GM06990 (cell line): ENCODE measurements at regions not wholly inside any gene's neighbourhood (a gene's known extent, or its start where the extent isn't known, plus 50 kb on each side); places are given as distances from the start of the nearest gene placed in this dataset.

Source experiments
- DNase-seq: peaks from one replicate; pipeline ENCODE4 v3.0.0-alpha.2; 2011; ENCODE audit not compliant: insufficient read length; ENCODE audit errors: extremely low read depth
- H3K27me3 ChIP-seq: replicated peaks from 2 replicates; pipeline ENCODE4 v1.6.0; 2011; ENCODE audit warnings: low read length; ENCODE audit not compliant: control insufficient read depth, insufficient read depth
- H3K36me3 ChIP-seq: 2 replicates; pipeline ENCODE4 v1.5.1; 2011; ENCODE audit warnings: low read length; ENCODE audit not compliant: control insufficient read depth, insufficient read depth
- H3K4me3 ChIP-seq: replicated peaks from 2 replicates; pipeline ENCODE4 v1.5.1; 2011; ENCODE audit warnings: low read depth, mild to moderate bottlenecking, control low read depth, low read length
- CTCF ChIP-seq: IDR thresholded peaks from 2 replicates; pipeline ENCODE4 v1.5.1; 2011; ENCODE audit warnings: low read length, control low read depth, mild to moderate bottlenecking, inconsistent platforms; ENCODE audit not compliant: insufficient read depth, poor library complexity, severe bottlenecking

- H3K27me3 ChIP-seq = no peaks in the 10 kb centered on the region
- DNase-seq = no peak
- no peak overlapping the region for H3K4me3 ChIP-seq
- no peak for TF ChIP-seq CTCF
- H3K36me3 ChIP-seq = no peaks in the 10 kb centered on the region
Observed at GRCh38 chr4:152083338-152083737, 322.5 kb upstream of the GATB start.

DNA sequence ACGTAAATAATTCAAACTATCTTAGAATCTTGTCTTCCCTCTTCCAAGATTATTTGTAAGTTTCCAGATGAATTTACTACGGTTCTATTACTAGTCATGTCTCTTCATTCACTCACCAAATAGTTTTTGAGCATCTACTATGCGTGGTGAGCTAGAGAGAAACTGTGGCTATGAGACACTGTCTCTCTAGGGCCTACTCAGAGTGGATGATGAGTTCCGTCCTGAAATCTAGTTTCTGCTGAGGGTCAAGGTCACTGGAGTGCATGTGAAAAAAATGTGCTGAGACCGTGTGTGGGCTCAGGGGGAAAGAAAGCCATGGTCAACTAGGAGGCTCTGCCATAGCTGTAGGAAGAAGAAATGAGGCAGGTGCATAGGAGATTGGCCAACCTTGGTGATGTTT, 320.2 kb upstream of the GATB start:
- TF ChIP-seq CTCF = no peak
- DNase-seq = no peak
- Histone ChIP-seq H3K36me3 (no peaks in the 10 kb centered on the region), H3K4me3 (no peak overlapping the region), H3K27me3 (no peaks in the 10 kb centered on the region)

DNA sequence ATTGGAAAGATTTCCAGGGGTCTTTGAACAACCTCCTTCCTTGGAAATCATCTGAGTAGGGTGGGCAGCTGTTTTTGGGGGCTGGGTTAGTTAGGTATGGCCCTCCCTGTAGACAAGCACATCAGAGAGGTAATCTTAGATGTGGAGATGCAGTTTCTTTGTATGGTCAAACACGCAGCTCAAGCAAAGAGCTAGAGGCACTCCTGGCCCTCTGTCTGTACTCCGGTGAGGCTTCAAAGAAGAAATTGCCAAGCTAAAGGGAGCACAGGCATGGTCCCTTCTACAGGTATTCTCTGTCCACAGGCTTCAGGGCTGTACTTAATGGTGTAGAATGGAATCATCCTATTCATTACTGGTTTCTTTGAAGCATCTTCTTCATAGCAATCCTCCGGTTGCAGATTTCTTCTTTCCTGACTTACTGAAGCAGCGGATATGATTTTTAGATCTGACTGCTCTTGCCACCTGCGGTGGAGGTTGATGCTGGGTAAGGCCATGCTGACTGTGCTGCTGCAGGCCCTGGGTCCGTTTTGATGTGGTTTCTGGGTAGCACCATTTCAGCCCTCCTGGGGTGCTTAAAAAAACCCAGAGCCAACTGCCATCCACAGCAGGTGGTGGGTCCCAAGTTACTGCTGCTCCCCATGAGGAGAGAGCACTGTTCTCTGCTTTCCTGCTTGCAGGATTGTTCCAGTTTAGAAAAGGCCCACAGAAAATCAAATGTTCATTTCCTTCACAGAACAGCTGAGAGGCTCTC, 318.9 kb upstream of the GATB start:
- H3K36me3 ChIP-seq = no peaks in the 10 kb centered on the region
- H3K27me3 ChIP-seq = no peaks in the 10 kb centered on the region
- DNase-seq = no peak
- H3K4me3 ChIP-seq = no peak overlapping the region
- TF ChIP-seq CTCF = no peak

- Histone ChIP-seq H3K36me3 (no peaks in the 10 kb centered on the region), H3K4me3 (no peak overlapping the region), H3K27me3 (no peaks in the 10 kb centered on the region)
- no peak for DNase-seq
- TF ChIP-seq CTCF = no peak
Observed at GRCh38 chr4:152079079-152079478, 318.3 kb upstream of the GATB start.

DNA sequence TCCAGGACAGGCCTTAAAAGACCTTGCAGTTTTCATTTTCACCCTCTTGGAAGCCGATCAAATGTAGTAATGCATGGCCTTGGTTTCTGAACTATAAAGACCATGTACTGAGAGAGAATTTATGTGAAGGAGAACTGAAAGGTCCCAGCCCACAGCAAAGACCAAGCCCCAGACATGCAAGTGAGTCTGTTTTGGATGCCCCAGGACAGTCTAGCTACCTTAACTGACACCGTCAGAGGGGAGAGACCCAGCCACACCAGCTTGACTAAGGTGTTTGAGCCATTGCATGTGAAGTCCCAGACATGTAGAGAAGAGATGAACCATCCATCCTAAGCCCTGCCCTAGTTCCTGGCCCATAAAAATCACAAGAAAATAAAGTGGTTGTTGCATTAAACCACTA, 316.8 kb upstream of the GATB start:
- Histone ChIP-seq H3K4me3 (no peak overlapping the region), H3K27me3 (no peaks in the 10 kb centered on the region), H3K36me3 (no peaks in the 10 kb centered on the region)
- no peak for TF ChIP-seq CTCF
- DNase-seq = no peak

GRCh38 chr4:152075253-152075928, 314.6 kb upstream of the GATB start:
- no peak for TF ChIP-seq CTCF
- no peak overlapping the region for H3K4me3 ChIP-seq
- no peaks in the 10 kb centered on the region for H3K36me3 ChIP-seq
- no peak for DNase-seq
- H3K27me3 ChIP-seq = no peaks in the 10 kb centered on the region
